Pancreas (tissue), 10 donors: ENCODE measurements at regions not wholly inside any gene's neighbourhood (a gene's known extent, or its start where the extent isn't known, plus 50 kb on each side); places are given as distances from the start of the nearest gene placed in this dataset.

Source experiments
- ATAC-seq, 4 donors: fragments of 200-7000 bp; cut with Tn5 transposase; one replicate each; pipeline versions ENCODE4 v1.8.0 to v1.9.1; 2020; ENCODE audit warnings: mild to moderate bottlenecking in 4 of 4, moderate library complexity in 4 of 4
- DNase-seq, 6 donors: peaks; one replicate each; pipeline ENCODE4 v3.0.0-alpha.2; 2020
- FAIRE-seq: peaks from 2 replicates; lab custom pipeline; 2012; peaks lifted over from hg19 to GRCh38; lab: Jason Lieb, UNC
- H3K27ac ChIP-seq, 4 donors: fragments of 200-600 bp; sonication (generic); 1 replicate in 3 of 4; 2 replicates in 1 of 4; pipeline versions ENCODE4 v1.5.0 to v1.8.0; 2020
- H3K27me3 ChIP-seq, 4 donors: fragments of 200-600 bp; one replicate each; pipeline ENCODE4 v1.8.0; 2021
- H3K36me3 ChIP-seq, 3 donors: fragments of 200-600 bp; sonication (generic) in 1 of 3; one replicate each; pipeline versions ENCODE4 v1.5.0 to v1.8.0; 2020 to 2021
- H3K4me1 ChIP-seq, 3 donors: fragments of 200-600 bp; one replicate each; pipeline ENCODE4 v1.8.0; 2021
- H3K4me3 ChIP-seq, 4 donors: fragments of 200-600 bp; sonication (generic) in 2 of 4; one replicate each; pipeline versions ENCODE4 v1.5.0 to v1.8.0; 2020 to 2021
- H3K9me3 ChIP-seq, 4 donors: fragments of 200-600 bp; one replicate each; pipeline ENCODE4 v1.8.0; 2021
- CTCF ChIP-seq, 4 donors: fragments of 200-600 bp; sonication (generic) in 3 of 4; IDR thresholded peaks; one replicate each; pipeline versions ENCODE4 v1.5.0 to v1.8.0; 2021; ENCODE audit warnings: antibody characterized with exemption in 4 of 4
- WGBS, 2 donors: extraction: QIAGEN DNeasy Blood & Tissue Kit; methylation state at CpG; one replicate each; pipeline ENCODE4 v1.1.7; 2013; 5-methylcytosine and 5-hydroxymethylcytosine counted together
- intact Hi-C, 3 donors: fragments of 100-400 bp; cut with DNase I; formaldehyde crosslinking; loops; one replicate each; pipeline versions ENCODE4 v1.11.1 to v1.14.2; 2022
- donor health status: healthy with polysubstance abuse.
- donor health status: DM: no; HTN: no; CAD: no; lungs with moderate emphysema.
- donor health status: DM: no; HTN: no; CAD: no.
- donor health status: control.
- donor health status: control.
- donor health status: Bipolar disorder and iron deficiency.
- donor health status: DM: yes; HTN: yes; CAD: no.
- donor health status: DM: no; HTN: no; CAD: no.
- donor health status: DM: no; HTN: no; CAD: no.
- donor health status: DM: yes; HTN: yes; CAD: no.

- no peaks in the 10 kb centered on the region for H3K36me3 ChIP-seq
- no peak overlapping the region for H3K27ac ChIP-seq
- H3K4me3 ChIP-seq, result no peak overlapping the region
- no peaks in the 10 kb centered on the region for H3K27me3 ChIP-seq
- no peaks in the 10 kb centered on the region for H3K9me3 ChIP-seq
- TF ChIP-seq CTCF (IDR thresholded peaks at IDR 0.05), result no peak
- WGBS, 2 donors, result 49 to 60% methylated on average over 6 of the region's 6 CpGs
- no peaks in the 10 kb centered on the region for H3K4me1 ChIP-seq
- peak in 3 of 4 donors; percentile 31 to 49 (median 44) for ATAC-seq
- no peak for FAIRE-seq
- intact Hi-C loops, result no loop called here
- DNase-seq, result no peak
Observed at GRCh38 chr5:110086658-110087388, 397.1 kb downstream of the MAN2A1 start.

GRCh38 chr5:110087829-110088228, 398.1 kb downstream of the MAN2A1 start:
- no peak for DNase-seq
- Histone ChIP-seq H3K36me3 (no peaks in the 10 kb centered on the region), H3K27ac (no peak overlapping the region), H3K4me3 (no peak overlapping the region), H3K27me3 (no peaks in the 10 kb centered on the region), H3K9me3 (no peaks in the 10 kb centered on the region), H3K4me1 (no peaks in the 10 kb centered on the region)
- intact Hi-C loops, result no loop called here
- WGBS, 2 donors, result 51% methylated on average over 7 of the region's 7 CpGs
- no peak for FAIRE-seq
- ATAC-seq, result no peak
- no peak for TF ChIP-seq CTCF (IDR thresholded peaks at IDR 0.05)

GRCh38 chr5:110088676-110089436, 399.1 kb downstream of the MAN2A1 start:
- no peak overlapping the region for H3K27ac ChIP-seq
- no peak for DNase-seq
- no peaks in the 10 kb centered on the region for H3K27me3 ChIP-seq
- FAIRE-seq, result no peak
- 6 to 13% methylated on average over 1 of the region's 1 CpG for WGBS, 2 donors
- H3K9me3 ChIP-seq, result no peaks in the 10 kb centered on the region
- TF ChIP-seq CTCF (IDR thresholded peaks at IDR 0.05), result no peak
- peaks cover 0 to 9% (median 7%) of the 10 kb centered on the region in 3 donors for H3K4me1 ChIP-seq
- intact Hi-C loops, result no loop called here
- no peak overlapping the region for H3K4me3 ChIP-seq
- ATAC-seq, result no peak
- H3K36me3 ChIP-seq, result no peaks in the 10 kb centered on the region

- no peak for DNase-seq
- WGBS, 2 donors, result 27 to 29% methylated on average over 4 of the region's 4 CpGs
- intact Hi-C loops, result no loop called here
- H3K27ac ChIP-seq, result no peak overlapping the region
- no peak overlapping the region for H3K4me3 ChIP-seq
- no peaks in the 10 kb centered on the region for H3K36me3 ChIP-seq
- H3K27me3 ChIP-seq, result no peaks in the 10 kb centered on the region
- no peaks in the 10 kb centered on the region for H3K9me3 ChIP-seq
- no peak for FAIRE-seq
- ATAC-seq, result peak in 3 of 4 donors; percentile 62 to 68 (median 67)
- H3K4me1 ChIP-seq, result peaks cover 0 to 10% (median 10%) of the 10 kb centered on the region in 3 donors
- no peak for TF ChIP-seq CTCF (IDR thresholded peaks at IDR 0.05)
Observed at GRCh38 chr5:110092955-110093785, 403.4 kb downstream of the MAN2A1 start.
